GM12891 (cell line): ENCODE measurements at regions not wholly inside any gene's neighbourhood (a gene's known extent, or its start where the extent isn't known, plus 50 kb on each side); places are given as distances from the start of the nearest gene placed in this dataset.

Source experiments
- DNase-seq: peaks from one replicate; pipeline ENCODE4 v3.0.0; 2011; ENCODE audit warnings: low spot score; ENCODE audit not compliant: insufficient read length
- FAIRE-seq: peaks from 2 replicates; lab custom pipeline; 2011; peaks lifted over from hg19 to GRCh38; lab: Jason Lieb, UNC
- PAX5 ChIP-seq: IDR thresholded peaks from 2 replicates; pipeline ENCODE4 v1.6.1; 2011; ENCODE audit warnings: low read length, moderate library complexity, mild to moderate bottlenecking; ENCODE audit not compliant: insufficient read depth, severe bottlenecking
- POLR2A ChIP-seq: IDR thresholded peaks from 2 replicates; pipeline ENCODE4 v1.6.1; 2011; ENCODE audit warnings: low read depth, low read length, control low read depth
- POLR2AphosphoS5 ChIP-seq: IDR thresholded peaks from 2 replicates; pipeline ENCODE4 v1.6.1; 2011; ENCODE audit warnings: low read depth, low read length, control low read depth
- POU2F2 ChIP-seq: IDR thresholded peaks from 2 replicates; pipeline ENCODE4 v1.6.1; 2011; ENCODE audit warnings: low read depth, mild to moderate bottlenecking, control low read depth, low read length, moderate library complexity
- SPI1 ChIP-seq: IDR thresholded peaks from 2 replicates; pipeline ENCODE4 v1.6.1; 2011; ENCODE audit warnings: low read depth, low read length, control low read depth
- TAF1 ChIP-seq: IDR thresholded peaks from 2 replicates; pipeline ENCODE4 v1.6.1; 2011; ENCODE audit warnings: low read depth, low read length, control low read depth

DNA sequence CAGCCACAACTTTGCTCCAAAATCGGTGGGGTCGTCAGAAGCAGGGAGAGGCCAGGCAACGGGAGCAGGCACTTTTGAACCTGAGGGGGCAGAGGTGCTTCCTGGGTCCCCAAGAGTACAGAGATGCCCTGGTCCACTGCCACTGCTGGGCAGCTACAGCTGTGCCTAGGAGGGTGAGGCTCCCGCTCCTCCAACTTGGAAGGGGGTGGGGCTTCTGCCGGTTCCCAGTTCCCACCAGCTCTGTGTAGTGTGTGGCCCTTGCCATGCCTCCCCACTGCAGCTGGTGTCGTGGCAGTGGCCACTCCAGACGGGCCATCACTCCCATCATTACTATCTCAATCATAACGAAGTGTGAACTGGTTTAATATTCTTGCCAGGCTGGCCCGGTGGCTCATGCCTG is 1496.3 kb downstream of the PCDH7 start:
- TF ChIP-seq TAF1: no peak
- DNase-seq: no peak
- FAIRE-seq: no peak

GRCh38 chr4:32219306-32220075 is 1499.3 kb downstream of the PCDH7 start:
- FAIRE-seq (no peak), DNase-seq (no peak)
- TF ChIP-seq TAF1: no peak
- no peak for TF ChIP-seq POU2F2
- TF ChIP-seq POLR2AphosphoS5: no peak
- TF ChIP-seq PAX5: no peak
- TF ChIP-seq POLR2A: no peak
- TF ChIP-seq SPI1: no peak

DNA sequence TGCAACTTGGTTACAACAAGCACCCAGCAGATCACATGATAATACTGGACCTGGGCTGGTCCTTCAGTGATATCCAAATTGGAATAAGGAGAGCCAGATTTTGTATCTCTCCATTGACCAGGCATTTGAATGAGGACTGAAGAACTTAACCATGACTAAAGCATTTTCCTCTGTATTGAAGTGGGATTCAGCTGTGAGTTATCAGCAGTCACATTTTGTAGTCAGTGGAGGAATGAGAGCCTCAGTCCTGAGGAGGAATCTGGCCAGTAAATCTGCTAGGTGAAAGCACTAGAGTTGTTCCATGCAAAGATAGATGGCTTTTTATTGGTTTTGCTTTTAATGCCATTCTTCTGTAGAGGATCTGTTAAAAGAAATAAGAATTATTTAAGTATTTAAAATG is 1506.0 kb downstream of the PCDH7 start:
- FAIRE-seq (no peak), DNase-seq (no peak)

GRCh38 chr4:32226733-32227132 is 1506.6 kb downstream of the PCDH7 start:
- FAIRE-seq: no peak

More for the DNA sequence above, 1506.0 kb downstream of the PCDH7 start:
- TF ChIP-seq POLR2AphosphoS5 (no peak), POU2F2 (no peak), SPI1 (no peak), TAF1 (no peak), POLR2A (no peak), PAX5 (no peak)

GRCh38 chr4:32243926-32244325 is 1523.8 kb downstream of the PCDH7 start:
- DNase-seq (no peak), FAIRE-seq (no peak)
- TF ChIP-seq TAF1 (no peak), PAX5 (no peak), POLR2AphosphoS5 (no peak), POLR2A (no peak), SPI1 (no peak), POU2F2 (no peak)

More at GRCh38 chr4:32226733-32227132, 1506.6 kb downstream of the PCDH7 start:
- TF ChIP-seq POLR2AphosphoS5 (no peak), POU2F2 (no peak)
- no peak for DNase-seq

- DNase-seq (no peak), FAIRE-seq (no peak)
- TF ChIP-seq PAX5 (no peak), TAF1 (no peak), SPI1 (no peak), POU2F2 (no peak), POLR2AphosphoS5 (no peak), POLR2A (no peak)
Observed at GRCh38 chr4:32249040-32249439, 1528.9 kb downstream of the PCDH7 start.

DNA sequence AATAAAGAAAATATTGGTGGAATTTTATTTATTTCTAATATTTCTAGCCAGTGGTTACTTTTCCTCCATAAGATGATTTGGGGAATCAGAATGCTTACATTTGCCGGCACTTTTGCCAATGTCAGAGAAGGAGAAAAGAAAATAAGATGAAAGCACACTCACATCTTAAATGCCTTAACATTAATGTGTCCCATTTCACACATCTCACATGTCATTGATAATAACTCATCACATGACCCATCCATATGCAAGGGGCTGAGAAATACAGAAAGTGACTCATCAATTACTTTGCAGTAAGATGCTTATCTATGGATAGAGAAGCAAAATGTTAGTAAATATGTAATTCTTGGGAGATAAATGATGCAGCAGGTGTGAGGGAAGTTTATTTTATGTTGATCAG is 1531.0 kb downstream of the PCDH7 start:
- DNase-seq: no peak
- no peak for TF ChIP-seq POLR2AphosphoS5
- no peak for TF ChIP-seq POLR2A
- no peak for TF ChIP-seq TAF1
- TF ChIP-seq SPI1: no peak
- TF ChIP-seq PAX5: no peak
- TF ChIP-seq POU2F2: no peak
- no peak for FAIRE-seq

- TF ChIP-seq POLR2A (no peak), SPI1 (no peak), TAF1 (no peak), PAX5 (no peak), POU2F2 (no peak), POLR2AphosphoS5 (no peak)
- no peak for DNase-seq
- no peak for FAIRE-seq
Observed at GRCh38 chr4:32251926-32252325, 1531.8 kb downstream of the PCDH7 start.

- TF ChIP-seq TAF1: no peak
- TF ChIP-seq POLR2AphosphoS5: no peak
- TF ChIP-seq POU2F2: no peak
- TF ChIP-seq SPI1: no peak
- no peak for DNase-seq
Observed at GRCh38 chr4:32254216-32254615, 1534.0 kb downstream of the PCDH7 start.

DNA sequence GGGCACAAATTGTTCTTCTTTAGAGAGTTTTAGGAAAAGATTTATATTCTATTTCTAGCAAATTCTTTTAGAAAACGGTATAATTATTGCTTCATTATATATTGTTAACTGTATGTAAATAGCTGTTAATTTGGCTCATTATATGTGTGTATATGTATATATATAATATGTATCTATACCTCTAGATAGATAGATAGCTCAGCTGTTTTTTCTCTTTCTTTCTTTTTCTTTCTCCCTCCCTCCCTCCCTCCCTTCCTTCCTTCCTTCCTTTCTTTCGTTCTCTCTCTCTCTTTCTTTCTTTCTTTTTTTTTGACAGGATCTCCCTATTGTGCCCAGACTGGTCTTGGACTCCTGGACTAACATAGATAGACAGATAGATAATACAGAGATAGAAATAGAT is 1538.8 kb downstream of the PCDH7 start:
- no peak for FAIRE-seq
- no peak for DNase-seq
- no peak for TF ChIP-seq PAX5
- TF ChIP-seq SPI1: no peak
- no peak for TF ChIP-seq POU2F2
- TF ChIP-seq POLR2AphosphoS5: no peak
- TF ChIP-seq POLR2A: no peak
- no peak for TF ChIP-seq TAF1

More at GRCh38 chr4:32254216-32254615, 1534.0 kb downstream of the PCDH7 start:
- no peak for FAIRE-seq

DNA sequence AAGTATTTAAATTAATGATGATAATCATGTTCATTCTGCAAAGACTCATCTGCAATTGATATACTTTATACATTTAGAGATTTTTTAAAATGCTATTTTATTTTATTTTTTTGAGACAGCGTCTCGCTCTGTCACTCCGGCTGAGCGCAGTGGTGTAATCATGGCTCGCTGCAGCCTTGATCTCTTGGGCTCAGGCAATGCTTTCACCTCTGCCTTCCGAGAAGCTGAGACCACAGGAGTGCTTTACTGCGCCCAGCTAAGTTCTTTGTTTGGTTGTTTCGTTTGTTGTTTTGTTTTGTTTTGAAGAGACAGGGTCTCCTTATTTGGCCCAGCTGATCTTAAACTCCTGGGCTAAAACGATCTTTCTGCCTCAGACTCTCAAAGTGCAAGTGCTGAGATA is 1541.0 kb downstream of the PCDH7 start:
- FAIRE-seq (no peak), DNase-seq (no peak)
- no peak for TF ChIP-seq POU2F2
- TF ChIP-seq POLR2A: no peak
- TF ChIP-seq SPI1: no peak
- no peak for TF ChIP-seq POLR2AphosphoS5
- TF ChIP-seq TAF1: no peak
- TF ChIP-seq PAX5: no peak
